K562 (cell line): ENCODE measurements at regions not wholly inside any gene's neighbourhood (a gene's known extent, or its start where the extent isn't known, plus 50 kb on each side); places are given as distances from the start of the nearest gene placed in this dataset.

ENCODE experiments used
- EZH2 ChIP-seq: IDR thresholded peaks from 2 replicates; pipeline ENCODE4 v1.6.1; 2012; ENCODE audit warnings: low read depth, mild to moderate bottlenecking, inconsistent platforms, low read length, borderline replicate concordance
- FOXM1 ChIP-seq, 2 experiments: fragments of 450-650 bp in 1 of 2; sonication (generic) in 1 of 2; formaldehyde crosslinking in 1 of 2; IDR thresholded peaks; 2 replicates each; pipeline versions ENCODE4 v1.6.1 to v1.9.0; 2017 to 2022; ENCODE audit warnings: low read depth in 2 of 2, mild to moderate bottlenecking in 2 of 2, missing genetic modification reagents in 1 of 2, moderate library complexity in 1 of 2
- MTA2 ChIP-seq: fragments of 450-650 bp; IDR thresholded peaks from 2 replicates; pipeline ENCODE4 v1.6.1; 2016; ENCODE audit warnings: low read depth
- RAD21 ChIP-seq, 2 experiments: fragments of 250-450 bp in 1 of 2; fragments of 450-650 bp in 1 of 2; sonication (Bioruptor Pico) in 1 of 2; formaldehyde crosslinking in 1 of 2; IDR thresholded peaks in 1 of 2; conservative IDR thresholded peaks in 1 of 2; 2 replicates each; pipeline versions ENCODE4 v1.4.0 to v1.8.0; 2020 to 2022; ENCODE audit warnings: mild to moderate bottlenecking in 2 of 2, moderate library complexity in 1 of 2
- TAF15 ChIP-seq: fragments of 200-400 bp; formaldehyde crosslinking; IDR thresholded peaks from 2 replicates; pipeline ENCODE4 v1.6.1; 2017; ENCODE audit warnings: mild to moderate bottlenecking, low read depth, low read length, moderate library complexity
- ZNF695 ChIP-seq: fragments of 450-650 bp; formaldehyde crosslinking; IDR thresholded peaks from 2 replicates; pipeline ENCODE4 v1.4.0; 2020; ENCODE audit warnings: mild to moderate bottlenecking, moderate library complexity
- ZZZ3 ChIP-seq: fragments of 450-650 bp; IDR thresholded peaks from 2 replicates; pipeline ENCODE4 v1.6.1; 2016; ENCODE audit warnings: antibody characterized with exemption, mild to moderate bottlenecking, moderate library complexity
- TF ChIP-seq, protein P1 (sequence below): sonication (generic); formaldehyde crosslinking; IDR thresholded peaks from 2 replicates; pipeline ENCODE4 v1.8.0; 2022; ENCODE audit warnings: mild to moderate bottlenecking, missing genetic modification reagents
- TF ChIP-seq, protein P2 (sequence below): fragments of 200-600 bp; sonication (generic); IDR thresholded peaks from one replicate; pipeline ENCODE4 v1.6.1; 2012; ENCODE audit warnings: mild to moderate bottlenecking, low read depth, low read length, inconsistent platforms

GRCh38 chr14:76923431-76924370 is 97.5 kb downstream of the LRRC74A start:
- no peak for TF ChIP-seq ZZZ3
- no peak for TF ChIP-seq EZH2
- TF ChIP-seq, protein P1, sequence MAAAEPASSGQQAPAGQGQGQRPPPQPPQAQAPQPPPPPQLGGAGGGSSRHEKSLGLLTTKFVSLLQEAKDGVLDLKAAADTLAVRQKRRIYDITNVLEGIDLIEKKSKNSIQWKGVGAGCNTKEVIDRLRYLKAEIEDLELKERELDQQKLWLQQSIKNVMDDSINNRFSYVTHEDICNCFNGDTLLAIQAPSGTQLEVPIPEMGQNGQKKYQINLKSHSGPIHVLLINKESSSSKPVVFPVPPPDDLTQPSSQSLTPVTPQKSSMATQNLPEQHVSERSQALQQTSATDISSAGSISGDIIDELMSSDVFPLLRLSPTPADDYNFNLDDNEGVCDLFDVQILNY (CRISPR knock-in tag): no peak
- TF ChIP-seq FOXM1 (IDR thresholded peaks at IDR 0.05; ENCODE audit: low read depth): no peak
- TF ChIP-seq FOXM1 (CRISPR knock-in tag; IDR thresholded peaks at IDR 0.05; ENCODE audit: low read depth): no peak
- TF ChIP-seq, protein P2, sequence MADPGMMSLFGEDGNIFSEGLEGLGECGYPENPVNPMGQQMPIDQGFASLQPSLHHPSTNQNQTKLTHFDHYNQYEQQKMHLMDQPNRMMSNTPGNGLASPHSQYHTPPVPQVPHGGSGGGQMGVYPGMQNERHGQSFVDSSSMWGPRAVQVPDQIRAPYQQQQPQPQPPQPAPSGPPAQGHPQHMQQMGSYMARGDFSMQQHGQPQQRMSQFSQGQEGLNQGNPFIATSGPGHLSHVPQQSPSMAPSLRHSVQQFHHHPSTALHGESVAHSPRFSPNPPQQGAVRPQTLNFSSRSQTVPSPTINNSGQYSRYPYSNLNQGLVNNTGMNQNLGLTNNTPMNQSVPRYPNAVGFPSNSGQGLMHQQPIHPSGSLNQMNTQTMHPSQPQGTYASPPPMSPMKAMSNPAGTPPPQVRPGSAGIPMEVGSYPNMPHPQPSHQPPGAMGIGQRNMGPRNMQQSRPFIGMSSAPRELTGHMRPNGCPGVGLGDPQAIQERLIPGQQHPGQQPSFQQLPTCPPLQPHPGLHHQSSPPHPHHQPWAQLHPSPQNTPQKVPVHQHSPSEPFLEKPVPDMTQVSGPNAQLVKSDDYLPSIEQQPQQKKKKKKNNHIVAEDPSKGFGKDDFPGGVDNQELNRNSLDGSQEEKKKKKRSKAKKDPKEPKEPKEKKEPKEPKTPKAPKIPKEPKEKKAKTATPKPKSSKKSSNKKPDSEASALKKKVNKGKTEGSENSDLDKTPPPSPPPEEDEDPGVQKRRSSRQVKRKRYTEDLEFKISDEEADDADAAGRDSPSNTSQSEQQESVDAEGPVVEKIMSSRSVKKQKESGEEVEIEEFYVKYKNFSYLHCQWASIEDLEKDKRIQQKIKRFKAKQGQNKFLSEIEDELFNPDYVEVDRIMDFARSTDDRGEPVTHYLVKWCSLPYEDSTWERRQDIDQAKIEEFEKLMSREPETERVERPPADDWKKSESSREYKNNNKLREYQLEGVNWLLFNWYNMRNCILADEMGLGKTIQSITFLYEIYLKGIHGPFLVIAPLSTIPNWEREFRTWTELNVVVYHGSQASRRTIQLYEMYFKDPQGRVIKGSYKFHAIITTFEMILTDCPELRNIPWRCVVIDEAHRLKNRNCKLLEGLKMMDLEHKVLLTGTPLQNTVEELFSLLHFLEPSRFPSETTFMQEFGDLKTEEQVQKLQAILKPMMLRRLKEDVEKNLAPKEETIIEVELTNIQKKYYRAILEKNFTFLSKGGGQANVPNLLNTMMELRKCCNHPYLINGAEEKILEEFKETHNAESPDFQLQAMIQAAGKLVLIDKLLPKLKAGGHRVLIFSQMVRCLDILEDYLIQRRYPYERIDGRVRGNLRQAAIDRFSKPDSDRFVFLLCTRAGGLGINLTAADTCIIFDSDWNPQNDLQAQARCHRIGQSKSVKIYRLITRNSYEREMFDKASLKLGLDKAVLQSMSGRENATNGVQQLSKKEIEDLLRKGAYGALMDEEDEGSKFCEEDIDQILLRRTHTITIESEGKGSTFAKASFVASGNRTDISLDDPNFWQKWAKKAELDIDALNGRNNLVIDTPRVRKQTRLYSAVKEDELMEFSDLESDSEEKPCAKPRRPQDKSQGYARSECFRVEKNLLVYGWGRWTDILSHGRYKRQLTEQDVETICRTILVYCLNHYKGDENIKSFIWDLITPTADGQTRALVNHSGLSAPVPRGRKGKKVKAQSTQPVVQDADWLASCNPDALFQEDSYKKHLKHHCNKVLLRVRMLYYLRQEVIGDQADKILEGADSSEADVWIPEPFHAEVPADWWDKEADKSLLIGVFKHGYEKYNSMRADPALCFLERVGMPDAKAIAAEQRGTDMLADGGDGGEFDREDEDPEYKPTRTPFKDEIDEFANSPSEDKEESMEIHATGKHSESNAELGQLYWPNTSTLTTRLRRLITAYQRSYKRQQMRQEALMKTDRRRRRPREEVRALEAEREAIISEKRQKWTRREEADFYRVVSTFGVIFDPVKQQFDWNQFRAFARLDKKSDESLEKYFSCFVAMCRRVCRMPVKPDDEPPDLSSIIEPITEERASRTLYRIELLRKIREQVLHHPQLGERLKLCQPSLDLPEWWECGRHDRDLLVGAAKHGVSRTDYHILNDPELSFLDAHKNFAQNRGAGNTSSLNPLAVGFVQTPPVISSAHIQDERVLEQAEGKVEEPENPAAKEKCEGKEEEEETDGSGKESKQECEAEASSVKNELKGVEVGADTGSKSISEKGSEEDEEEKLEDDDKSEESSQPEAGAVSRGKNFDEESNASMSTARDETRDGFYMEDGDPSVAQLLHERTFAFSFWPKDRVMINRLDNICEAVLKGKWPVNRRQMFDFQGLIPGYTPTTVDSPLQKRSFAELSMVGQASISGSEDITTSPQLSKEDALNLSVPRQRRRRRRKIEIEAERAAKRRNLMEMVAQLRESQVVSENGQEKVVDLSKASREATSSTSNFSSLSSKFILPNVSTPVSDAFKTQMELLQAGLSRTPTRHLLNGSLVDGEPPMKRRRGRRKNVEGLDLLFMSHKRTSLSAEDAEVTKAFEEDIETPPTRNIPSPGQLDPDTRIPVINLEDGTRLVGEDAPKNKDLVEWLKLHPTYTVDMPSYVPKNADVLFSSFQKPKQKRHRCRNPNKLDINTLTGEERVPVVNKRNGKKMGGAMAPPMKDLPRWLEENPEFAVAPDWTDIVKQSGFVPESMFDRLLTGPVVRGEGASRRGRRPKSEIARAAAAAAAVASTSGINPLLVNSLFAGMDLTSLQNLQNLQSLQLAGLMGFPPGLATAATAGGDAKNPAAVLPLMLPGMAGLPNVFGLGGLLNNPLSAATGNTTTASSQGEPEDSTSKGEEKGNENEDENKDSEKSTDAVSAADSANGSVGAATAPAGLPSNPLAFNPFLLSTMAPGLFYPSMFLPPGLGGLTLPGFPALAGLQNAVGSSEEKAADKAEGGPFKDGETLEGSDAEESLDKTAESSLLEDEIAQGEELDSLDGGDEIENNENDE: no peak
- no peak for TF ChIP-seq TAF15
- TF ChIP-seq RAD21 (CRISPR knock-in tag; conservative IDR thresholded peaks at IDR 0.05 in 1 of 2, IDR thresholded peaks at IDR 0.05 in 1 of 2): no peak
- TF ChIP-seq ZNF695: no peak
- TF ChIP-seq MTA2: no peak
